ENCODE measurements at regions not wholly inside any gene's neighbourhood (a gene's known extent, or its start where the extent isn't known, plus 50 kb on each side); places are given as distances from the start of the nearest gene placed in this dataset.

- Histone ChIP-seq H3K36me3 (ENCODE audit: control insufficient read depth, insufficient read depth, low read length) (no peaks in the 10 kb centered on the region), H3K27ac (ENCODE audit: low read length) (no peak overlapping the region), H3K4me3 (ENCODE audit: low read length) (no peak overlapping the region), H3K9me3 (ENCODE audit: control insufficient read depth, insufficient read depth, low read length) (no peaks in the 10 kb centered on the region), H3K27me3 (ENCODE audit: control insufficient read depth, insufficient read depth, low read length) (no peaks in the 10 kb centered on the region), H3K4me1 (ENCODE audit: control insufficient read depth, insufficient read depth, low read length) (0 out of 2 replicates have a peak, but pooled peaks cover 2% of the 10 kb centered on the region)
- no CpG with 5 or more reads among the region's 1 CpG for WGBS (ENCODE audit: insufficient coverage, insufficient read length)
- DNase-seq (ENCODE audit: low read depth, low spot score), result no peak
Observed at GRCh38 chr4:108261026-108261425, 92.3 kb upstream of the LEF1 start.

- H3K4me3 ChIP-seq (ENCODE audit: low read length), result no peak overlapping the region
- no peak for DNase-seq (ENCODE audit: low read depth, low spot score)
- no peaks in the 10 kb centered on the region for H3K9me3 ChIP-seq (ENCODE audit: control insufficient read depth, insufficient read depth, low read length)
- H3K27ac ChIP-seq (ENCODE audit: low read length), result no peak overlapping the region
- WGBS (ENCODE audit: insufficient coverage, insufficient read length), result no CpG with 5 or more reads among the region's 8 CpGs
- no peaks in the 10 kb centered on the region for H3K4me1 ChIP-seq (ENCODE audit: control insufficient read depth, insufficient read depth, low read length)
- no peaks in the 10 kb centered on the region for H3K36me3 ChIP-seq (ENCODE audit: control insufficient read depth, insufficient read depth, low read length)
- H3K27me3 ChIP-seq (ENCODE audit: control insufficient read depth, insufficient read depth, low read length), result no peaks in the 10 kb centered on the region
Observed at GRCh38 chr4:108256538-108256937, 87.8 kb upstream of the LEF1 start.

- no peaks in the 10 kb centered on the region for H3K9me3 ChIP-seq (ENCODE audit: control insufficient read depth, insufficient read depth, low read length)
- H3K36me3 ChIP-seq (ENCODE audit: control insufficient read depth, insufficient read depth, low read length), result no peaks in the 10 kb centered on the region
- H3K27me3 ChIP-seq (ENCODE audit: control insufficient read depth, insufficient read depth, low read length), result no peaks in the 10 kb centered on the region
- DNase-seq (ENCODE audit: low read depth, low spot score), result no peak
- no peaks in the 10 kb centered on the region for H3K4me1 ChIP-seq (ENCODE audit: control insufficient read depth, insufficient read depth, low read length)
- H3K27ac ChIP-seq (ENCODE audit: low read length), result no peak overlapping the region
- no CpG with 5 or more reads among the region's 2 CpGs for WGBS (ENCODE audit: insufficient coverage, insufficient read length)
- H3K4me3 ChIP-seq (ENCODE audit: low read length), result no peak overlapping the region
Observed at GRCh38 chr4:108255203-108255747, 86.5 kb upstream of the LEF1 start.

GRCh38 chr4:108249397-108249796 is 80.7 kb upstream of the LEF1 start:
- DNase-seq (ENCODE audit: low read depth, low spot score), result no peak
- H3K4me1 ChIP-seq (ENCODE audit: control insufficient read depth, insufficient read depth, low read length), result peaks cover 1% of the 10 kb centered on the region; the same call in 1 of the 2 replicates
- H3K4me3 ChIP-seq (ENCODE audit: low read length), result no peak overlapping the region
- no peak overlapping the region for H3K27ac ChIP-seq (ENCODE audit: low read length)
- H3K9me3 ChIP-seq (ENCODE audit: control insufficient read depth, insufficient read depth, low read length), result no peaks in the 10 kb centered on the region
- H3K27me3 ChIP-seq (ENCODE audit: control insufficient read depth, insufficient read depth, low read length), result no peaks in the 10 kb centered on the region
- H3K36me3 ChIP-seq (ENCODE audit: control insufficient read depth, insufficient read depth, low read length), result no peaks in the 10 kb centered on the region

- no peaks in the 10 kb centered on the region for H3K36me3 ChIP-seq (ENCODE audit: control insufficient read depth, insufficient read depth, low read length)
- H3K27ac ChIP-seq (ENCODE audit: low read length), result no peak overlapping the region
- no peak overlapping the region for H3K4me3 ChIP-seq (ENCODE audit: low read length)
- no CpG with 5 or more reads among the region's 3 CpGs for WGBS (ENCODE audit: insufficient coverage, insufficient read length)
- H3K4me1 ChIP-seq (ENCODE audit: control insufficient read depth, insufficient read depth, low read length), result peaks cover 1% of the 10 kb centered on the region; the same call in 1 of the 2 replicates
- no peak for DNase-seq (ENCODE audit: low read depth, low spot score)
- no peaks in the 10 kb centered on the region for H3K27me3 ChIP-seq (ENCODE audit: control insufficient read depth, insufficient read depth, low read length)
- H3K9me3 ChIP-seq (ENCODE audit: control insufficient read depth, insufficient read depth, low read length), result no peaks in the 10 kb centered on the region
Observed at GRCh38 chr4:108247387-108248049, 78.8 kb upstream of the LEF1 start.

GRCh38 chr4:108244606-108245005 is 75.9 kb upstream of the LEF1 start:
- no CpG with 5 or more reads among the region's 2 CpGs for WGBS (ENCODE audit: insufficient coverage, insufficient read length)
- H3K36me3 ChIP-seq (ENCODE audit: control insufficient read depth, insufficient read depth, low read length), result no peaks in the 10 kb centered on the region
- no peak for DNase-seq (ENCODE audit: low read depth, low spot score)
- H3K27ac ChIP-seq (ENCODE audit: low read length), result no peak overlapping the region
- H3K4me3 ChIP-seq (ENCODE audit: low read length), result no peak overlapping the region
- no peaks in the 10 kb centered on the region for H3K27me3 ChIP-seq (ENCODE audit: control insufficient read depth, insufficient read depth, low read length)
- no peaks in the 10 kb centered on the region for H3K9me3 ChIP-seq (ENCODE audit: control insufficient read depth, insufficient read depth, low read length)
- peaks cover 1% of the 10 kb centered on the region; the same call in 1 of the 2 replicates for H3K4me1 ChIP-seq (ENCODE audit: control insufficient read depth, insufficient read depth, low read length)

GRCh38 chr4:108240366-108240765 is 71.6 kb upstream of the LEF1 start:
- Histone ChIP-seq H3K27me3 (ENCODE audit: control insufficient read depth, insufficient read depth, low read length) (no peaks in the 10 kb centered on the region), H3K9me3 (ENCODE audit: control insufficient read depth, insufficient read depth, low read length) (no peaks in the 10 kb centered on the region), H3K27ac (ENCODE audit: low read length) (no peak overlapping the region), H3K4me1 (ENCODE audit: control insufficient read depth, insufficient read depth, low read length) (no peaks in the 10 kb centered on the region; the same call in 1 of the 2 replicates), H3K36me3 (ENCODE audit: control insufficient read depth, insufficient read depth, low read length) (no peaks in the 10 kb centered on the region), H3K4me3 (ENCODE audit: low read length) (no peak overlapping the region)
- DNase-seq (ENCODE audit: low read depth, low spot score), result no peak

- no peaks in the 10 kb centered on the region for H3K36me3 ChIP-seq (ENCODE audit: control insufficient read depth, insufficient read depth, low read length)
- H3K9me3 ChIP-seq (ENCODE audit: control insufficient read depth, insufficient read depth, low read length), result no peaks in the 10 kb centered on the region
- no CpG with 5 or more reads among the region's 1 CpG for WGBS (ENCODE audit: insufficient coverage, insufficient read length)
- H3K4me1 ChIP-seq (ENCODE audit: control insufficient read depth, insufficient read depth, low read length), result no peaks in the 10 kb centered on the region; the same call in 1 of the 2 replicates
- no peaks in the 10 kb centered on the region for H3K27me3 ChIP-seq (ENCODE audit: control insufficient read depth, insufficient read depth, low read length)
- H3K27ac ChIP-seq (ENCODE audit: low read length), result no peak overlapping the region
- no peak for DNase-seq (ENCODE audit: low read depth, low spot score)
- H3K4me3 ChIP-seq (ENCODE audit: low read length), result no peak overlapping the region
Observed at GRCh38 chr4:108237693-108238092, 69.0 kb upstream of the LEF1 start.

GRCh38 chr4:108236264-108236663 is 67.5 kb upstream of the LEF1 start:
- Histone ChIP-seq H3K36me3 (ENCODE audit: control insufficient read depth, insufficient read depth, low read length) (no peaks in the 10 kb centered on the region), H3K4me1 (ENCODE audit: control insufficient read depth, insufficient read depth, low read length) (no peaks in the 10 kb centered on the region), H3K27me3 (ENCODE audit: control insufficient read depth, insufficient read depth, low read length) (no peaks in the 10 kb centered on the region), H3K9me3 (ENCODE audit: control insufficient read depth, insufficient read depth, low read length) (no peaks in the 10 kb centered on the region), H3K27ac (ENCODE audit: low read length) (no peak overlapping the region), H3K4me3 (ENCODE audit: low read length) (no peak overlapping the region)
- no peak for DNase-seq (ENCODE audit: low read depth, low spot score)

GRCh38 chr4:108227923-108228322 is 59.2 kb upstream of the LEF1 start:
- Histone ChIP-seq H3K4me3 (ENCODE audit: low read length) (no peak overlapping the region), H3K9me3 (ENCODE audit: control insufficient read depth, insufficient read depth, low read length) (no peaks in the 10 kb centered on the region), H3K36me3 (ENCODE audit: control insufficient read depth, insufficient read depth, low read length) (no peaks in the 10 kb centered on the region), H3K27ac (ENCODE audit: low read length) (no peak overlapping the region), H3K27me3 (ENCODE audit: control insufficient read depth, insufficient read depth, low read length) (no peaks in the 10 kb centered on the region), H3K4me1 (ENCODE audit: control insufficient read depth, insufficient read depth, low read length) (no peaks in the 10 kb centered on the region)
- DNase-seq (ENCODE audit: low read depth, low spot score), result no peak
- no CpG with 5 or more reads among the region's 4 CpGs for WGBS (ENCODE audit: insufficient coverage, insufficient read length)

GRCh38 chr4:108224611-108225053 is 55.9 kb upstream of the LEF1 start:
- no CpG with 5 or more reads among the region's 6 CpGs for WGBS (ENCODE audit: insufficient coverage, insufficient read length)
- Histone ChIP-seq H3K4me1 (ENCODE audit: control insufficient read depth, insufficient read depth, low read length) (no peaks in the 10 kb centered on the region), H3K27ac (ENCODE audit: low read length) (no peak overlapping the region), H3K27me3 (ENCODE audit: control insufficient read depth, insufficient read depth, low read length) (no peaks in the 10 kb centered on the region), H3K9me3 (ENCODE audit: control insufficient read depth, insufficient read depth, low read length) (no peaks in the 10 kb centered on the region), H3K36me3 (ENCODE audit: control insufficient read depth, insufficient read depth, low read length) (no peaks in the 10 kb centered on the region), H3K4me3 (ENCODE audit: low read length) (no peak overlapping the region)
- no peak for DNase-seq (ENCODE audit: low read depth, low spot score)

Measured in iPS DF 6.9 (cell line).